NCI-H2196 (cell line): ENCODE measurements at regions not wholly inside any gene's neighbourhood (a gene's known extent, or its start where the extent isn't known, plus 50 kb on each side); places are given as distances from the start of the nearest gene placed in this dataset.
A peak's percentile ranks its signal among the peaks of the same experiment; 100 is the strongest.

ENCODE experiments used
- DNase-seq: peaks from one replicate; lab custom pipeline; 2025; ENCODE audit not compliant: unreplicated experiment; lab: John Stamatoyannopoulos, UW

- DNase-seq, result no peak
Observed at GRCh38 chr7:106774768-106775551, 90.1 kb upstream of the PIK3CG start.

GRCh38 chr7:106775552-106775936 lies 89.5 kb upstream of the PIK3CG start:
- no peak for DNase-seq

DNA sequence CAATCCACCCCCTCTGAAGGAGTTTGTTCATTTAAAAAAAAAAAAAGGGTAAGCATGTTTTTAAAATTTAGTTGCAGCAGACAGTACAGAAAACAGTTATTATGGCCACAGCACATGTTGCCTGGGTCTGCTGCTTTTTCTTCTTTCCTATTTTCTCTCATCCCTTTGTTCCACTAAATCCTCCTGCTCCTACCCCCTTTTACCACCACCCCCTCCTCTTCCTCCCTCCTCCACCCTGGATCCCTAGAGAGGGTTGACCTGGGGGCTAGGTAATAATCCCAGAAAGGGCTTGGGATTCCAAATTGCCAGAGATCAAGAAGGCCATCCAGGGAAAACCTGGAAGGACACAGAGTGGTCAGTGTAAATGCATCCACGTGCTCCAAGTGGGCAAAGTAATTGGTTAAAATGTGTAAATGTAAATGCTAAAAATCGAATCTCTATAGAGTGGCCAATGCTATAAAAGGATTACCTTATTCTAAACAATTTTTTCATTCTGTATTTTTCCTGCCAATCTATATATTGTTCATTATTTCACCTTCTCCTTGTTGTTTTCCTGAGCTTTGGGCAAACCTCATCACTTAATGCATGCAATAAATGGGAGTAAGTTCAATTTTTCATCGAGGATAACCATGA lies 89.0 kb upstream of the PIK3CG start:
- no peak for DNase-seq

- no peak for DNase-seq
Observed at GRCh38 chr7:106776618-106777347, 88.3 kb upstream of the PIK3CG start.

DNA sequence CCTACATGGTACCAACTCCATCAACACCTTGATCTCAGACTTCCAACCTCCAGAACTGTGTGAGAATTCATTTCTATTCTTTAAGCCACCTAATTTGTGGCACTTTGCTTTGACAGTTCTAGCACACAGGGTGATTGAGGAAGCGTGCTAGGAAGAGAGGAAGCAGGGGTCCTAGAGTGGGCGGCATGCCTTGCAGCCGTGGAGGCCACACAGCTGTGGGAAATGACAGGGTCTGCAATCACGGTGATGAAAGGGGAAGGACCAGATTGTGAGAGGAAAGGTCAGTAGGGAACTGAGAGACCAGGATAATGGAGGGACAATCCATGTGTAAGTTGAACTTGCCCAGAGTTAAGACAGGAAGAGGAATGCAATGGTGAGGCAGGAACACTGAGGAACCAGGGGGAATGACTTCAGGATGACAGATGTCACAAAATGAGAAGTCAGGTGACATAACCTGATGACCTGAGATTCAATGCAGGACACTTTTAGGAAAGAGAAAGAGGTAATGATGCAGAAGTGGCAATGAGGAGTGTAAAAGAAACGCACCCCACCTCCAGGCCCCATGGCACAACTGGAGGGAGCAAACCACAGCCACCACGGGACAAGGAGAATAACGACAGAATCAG lies 87.3 kb upstream of the PIK3CG start:
- no peak for DNase-seq

DNA sequence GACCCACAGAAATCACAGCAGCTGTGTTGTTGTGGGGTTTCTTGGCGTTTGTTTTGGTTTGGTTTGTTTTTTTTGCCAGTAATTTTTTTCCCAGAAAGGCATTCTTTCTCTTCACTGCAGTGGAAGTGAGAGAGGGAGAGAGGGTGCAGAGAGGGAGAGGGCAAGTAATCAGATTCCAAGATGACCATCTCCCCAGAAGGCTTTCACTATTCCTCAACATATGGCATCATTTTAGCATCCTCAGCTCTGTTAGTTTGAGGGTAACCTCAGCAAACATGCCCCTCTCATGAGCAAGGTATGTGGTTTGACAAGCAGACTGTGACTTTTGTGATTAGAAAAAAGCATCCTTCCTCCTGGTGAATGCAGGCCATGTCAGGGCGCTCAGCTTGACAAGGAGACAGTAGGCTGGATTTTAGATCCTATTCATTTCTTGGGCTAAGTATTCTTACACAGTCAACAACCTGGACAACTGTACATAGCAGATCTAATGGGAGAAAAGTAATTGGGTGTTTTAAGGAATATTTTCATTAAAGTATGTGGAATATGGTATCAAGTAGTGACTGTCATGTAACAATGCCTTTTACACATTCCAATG lies 86.3 kb upstream of the PIK3CG start:
- no peak for DNase-seq

DNA sequence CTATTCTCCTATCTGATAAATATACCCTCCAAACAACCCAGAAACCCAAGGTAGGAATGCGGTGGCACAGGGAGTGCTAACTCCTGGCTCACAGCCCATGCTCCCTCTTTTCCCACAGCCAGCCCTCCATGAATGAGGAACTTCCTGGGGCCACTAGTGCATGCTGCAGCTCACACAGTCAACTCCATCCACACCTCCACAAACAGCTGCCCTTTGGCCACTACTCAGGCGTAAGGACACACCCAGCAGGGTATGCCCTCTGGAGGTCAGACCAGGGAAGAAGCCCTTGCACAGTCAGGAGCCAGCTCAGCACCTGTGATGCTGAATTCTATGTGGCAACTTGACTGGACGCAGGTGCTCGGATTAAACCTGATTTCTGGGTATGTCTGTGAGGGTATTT lies 85.2 kb upstream of the PIK3CG start:
- peak; percentile 2 for DNase-seq

GRCh38 chr7:106781007-106781406 lies 84.1 kb upstream of the PIK3CG start:
- no peak for DNase-seq

DNA sequence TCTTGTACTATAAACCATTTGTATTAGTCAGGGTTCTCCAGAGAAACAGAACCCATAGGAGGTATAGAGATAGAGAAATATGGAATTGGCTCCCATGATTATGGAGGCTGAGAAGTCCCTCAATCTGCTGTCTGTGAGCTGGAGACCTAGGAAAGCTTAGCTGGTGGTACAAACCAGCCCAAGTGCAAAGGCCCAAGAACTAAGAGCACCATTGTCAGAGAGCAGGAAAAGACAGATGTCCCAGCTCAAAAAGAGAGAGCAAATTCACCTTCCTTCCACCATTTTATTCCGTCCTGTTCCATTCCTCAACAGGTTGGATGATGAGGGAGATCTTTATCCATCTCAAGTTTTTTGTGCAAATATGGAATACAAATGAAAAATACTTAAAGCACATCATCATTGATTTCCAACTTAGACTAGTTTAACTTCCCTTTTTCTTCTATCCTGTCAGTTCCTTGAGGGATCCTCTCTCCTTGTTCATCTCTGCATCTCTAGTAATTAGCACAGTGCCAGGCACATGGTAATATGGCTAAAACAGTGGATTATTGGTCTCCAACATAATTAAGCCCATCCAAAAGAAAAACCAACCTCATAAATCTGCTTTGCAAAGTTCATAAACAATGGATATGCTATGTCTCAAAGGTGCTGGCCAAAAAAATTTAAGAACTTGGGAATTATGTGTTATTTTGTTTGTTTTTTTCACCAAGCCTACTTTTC lies 83.1 kb upstream of the PIK3CG start:
- no peak for DNase-seq

DNA sequence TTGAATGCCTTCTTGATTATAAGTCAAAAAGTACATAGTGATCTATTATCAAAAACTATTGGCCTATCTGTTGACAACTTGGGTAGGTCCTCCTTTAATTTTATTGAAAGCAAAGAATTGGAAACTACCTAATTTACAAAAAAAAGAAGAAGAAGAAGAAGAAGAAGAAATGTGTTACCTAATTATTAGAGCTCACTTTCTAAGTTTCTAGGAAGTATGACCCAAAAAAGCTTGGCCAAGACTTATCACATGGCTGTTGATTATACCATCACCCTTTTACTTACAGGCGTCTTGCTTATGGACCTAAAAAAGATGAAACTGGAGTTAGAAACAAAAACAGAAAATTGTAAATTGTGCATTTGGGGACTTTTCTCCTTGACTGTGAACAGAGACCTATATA lies 81.8 kb upstream of the PIK3CG start:
- no peak for DNase-seq

DNA sequence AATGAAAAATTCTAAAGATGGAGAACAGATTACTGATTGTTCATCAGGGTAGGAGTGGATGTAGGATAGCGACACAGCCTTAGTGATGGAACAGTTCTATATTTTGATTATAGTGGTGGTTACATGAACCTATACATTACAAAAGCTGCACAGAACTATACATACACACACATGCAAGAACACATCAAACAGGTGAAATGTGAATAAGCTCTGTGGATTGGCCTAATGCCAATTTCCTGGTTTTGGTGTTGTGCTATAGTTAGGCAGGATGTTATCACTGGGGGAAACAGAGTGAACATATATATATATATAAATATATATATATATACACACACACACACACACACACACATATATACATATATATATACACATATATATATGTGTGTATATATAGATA lies 76.4 kb upstream of the PIK3CG start:
- DNase-seq, result no peak

- no peak for DNase-seq
Observed at GRCh38 chr7:106791526-106791925, 73.6 kb upstream of the PIK3CG start.

DNA sequence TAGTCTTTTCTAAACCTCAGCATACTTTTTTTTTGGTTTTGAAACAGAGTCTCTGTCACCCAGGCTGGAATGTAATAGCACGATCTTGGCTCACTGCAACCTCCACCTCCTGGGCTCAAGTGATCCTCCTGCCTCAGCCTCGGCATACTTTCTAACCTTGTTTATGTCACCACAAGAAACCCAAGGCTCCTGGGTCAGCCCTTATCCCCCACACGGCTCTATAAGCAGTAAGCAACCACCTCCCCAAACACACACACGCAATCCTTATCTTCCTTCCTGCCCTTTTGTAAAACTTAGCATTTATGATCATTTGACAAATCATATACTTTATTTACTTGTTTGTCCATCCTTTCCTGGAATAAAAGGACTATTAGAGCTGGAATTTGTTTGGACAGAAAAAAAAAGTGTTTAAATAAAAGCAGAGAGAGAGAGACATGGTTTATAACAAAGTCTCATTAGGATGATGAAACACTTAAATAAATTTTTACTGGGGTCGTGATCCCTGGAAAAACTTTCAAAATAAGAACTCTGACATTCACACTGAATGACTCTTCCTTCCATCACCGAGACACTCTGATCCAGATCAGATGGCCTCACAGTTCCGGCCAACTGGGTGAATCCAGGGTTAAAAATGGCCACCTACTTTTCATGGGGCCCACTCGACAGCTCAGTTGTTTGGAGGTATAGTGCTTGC lies 72.7 kb upstream of the PIK3CG start:
- DNase-seq, result no peak

DNA sequence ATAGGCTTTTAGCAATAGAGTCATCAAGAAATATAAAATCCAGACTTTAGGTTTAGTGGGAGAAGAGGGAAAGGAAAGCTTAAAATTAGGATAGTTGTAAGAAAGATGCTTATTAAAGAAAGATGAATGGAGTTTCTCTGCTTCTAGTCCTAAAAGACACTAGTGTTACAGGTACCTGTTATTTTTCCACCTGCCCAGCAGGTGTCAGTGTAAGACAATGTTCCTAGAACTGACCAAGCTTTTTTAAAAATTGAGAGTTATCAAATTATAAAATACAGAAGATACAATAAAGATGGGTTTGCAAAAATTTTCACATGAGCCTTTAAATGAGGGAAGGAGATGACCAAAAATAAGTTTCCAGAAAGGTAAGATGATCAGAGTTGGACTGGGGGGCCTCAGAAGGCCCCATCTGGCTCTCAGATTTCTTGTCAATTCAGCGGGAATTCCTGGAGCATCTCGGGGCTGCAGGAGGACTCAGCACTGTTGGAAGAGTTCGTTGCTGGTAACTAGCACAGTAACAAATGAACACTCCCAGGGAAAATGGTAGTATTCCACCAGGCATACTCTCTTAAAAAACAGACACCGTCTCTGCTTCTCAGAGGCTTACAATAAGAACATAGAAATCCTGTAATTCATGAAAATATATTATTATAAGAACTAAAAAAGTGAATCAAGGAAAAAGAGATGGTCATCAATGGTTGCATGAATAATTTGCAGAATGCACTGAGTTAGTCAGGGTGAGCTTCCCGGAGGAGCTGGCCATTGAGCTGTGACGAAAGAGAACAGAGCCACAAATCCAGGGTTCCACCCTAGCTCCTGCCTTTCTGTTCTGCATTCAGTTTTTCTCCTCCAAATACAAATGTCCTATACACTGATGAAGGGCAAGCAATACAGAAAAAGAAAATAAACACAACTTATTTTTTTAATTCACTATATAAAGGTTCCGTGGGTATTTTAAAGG lies 71.8 kb upstream of the PIK3CG start:
- peak; percentile 38 for DNase-seq

- DNase-seq, result no peak
Observed at GRCh38 chr7:106794276-106795083, 70.6 kb upstream of the PIK3CG start.

GRCh38 chr7:106795084-106795876 lies 69.8 kb upstream of the PIK3CG start:
- DNase-seq, result no peak

DNA sequence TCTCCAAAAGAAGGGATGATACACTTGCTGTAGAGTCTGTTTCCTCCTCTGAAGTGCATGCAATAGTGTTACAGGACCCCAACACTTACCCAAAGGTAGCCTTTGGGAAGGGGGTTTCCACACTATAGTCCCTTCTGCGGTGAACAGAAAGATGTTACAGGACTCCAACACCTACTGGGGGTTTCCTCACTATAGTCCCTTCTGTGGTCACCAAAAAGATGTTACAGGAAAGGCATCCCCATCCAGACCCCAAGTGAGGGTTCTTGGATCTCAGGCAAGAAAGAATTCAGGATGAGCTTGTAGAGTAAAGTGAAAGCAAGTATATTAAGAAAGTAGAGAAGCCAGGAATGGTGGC lies 69.2 kb upstream of the PIK3CG start:
- no peak for DNase-seq
